GM19372 (cell line): ENCODE measurements at regions not wholly inside any gene's neighbourhood (a gene's known extent, or its start where the extent isn't known, plus 50 kb on each side); places are given as distances from the start of the nearest gene placed in this dataset.
"Not testable (repeated sequence)": the region's sequence is repeated elsewhere in the genome, so short reads cannot be mapped to it uniquely, and the experiment has no call there.

Experiments
- ATAC-seq: cut with Tn5 transposase; IDR thresholded peaks from one replicate; pipeline ENCODE4 v1.9.1; 2021; ENCODE audit warnings: mild to moderate bottlenecking, low read depth, moderate library complexity; ENCODE audit not compliant: unreplicated experiment

GRCh38 chr10:53025765-53026164 lies 253.2 kb upstream of the MBL2 start:
- not testable (repeated sequence) for ATAC-seq

DNA sequence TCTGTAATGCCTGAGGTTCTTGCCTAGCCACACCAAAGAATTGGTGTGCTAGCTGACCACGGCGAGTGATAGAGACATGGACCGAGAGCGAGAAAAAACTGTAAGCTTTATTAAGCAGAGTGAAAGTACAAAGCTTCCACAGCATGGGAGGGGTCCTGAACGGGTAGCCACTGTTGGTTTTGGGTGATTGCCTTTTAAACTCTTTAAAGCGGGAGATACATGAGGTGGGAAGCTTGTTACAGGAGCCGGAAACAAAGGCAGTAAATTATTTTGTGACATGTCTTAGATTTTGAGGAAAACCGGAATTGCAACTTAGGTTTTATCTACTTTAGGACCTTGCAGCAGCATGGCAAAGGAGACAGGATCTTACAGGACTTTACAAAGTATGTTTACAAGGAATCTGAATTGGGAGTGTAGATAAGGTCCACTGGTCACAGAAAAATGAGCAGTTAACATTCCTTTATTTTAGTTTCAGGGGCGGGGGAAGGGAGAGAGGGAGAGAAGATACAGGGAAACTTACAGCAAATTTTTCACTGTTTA lies 252.7 kb upstream of the MBL2 start:
- ATAC-seq = no peak

DNA sequence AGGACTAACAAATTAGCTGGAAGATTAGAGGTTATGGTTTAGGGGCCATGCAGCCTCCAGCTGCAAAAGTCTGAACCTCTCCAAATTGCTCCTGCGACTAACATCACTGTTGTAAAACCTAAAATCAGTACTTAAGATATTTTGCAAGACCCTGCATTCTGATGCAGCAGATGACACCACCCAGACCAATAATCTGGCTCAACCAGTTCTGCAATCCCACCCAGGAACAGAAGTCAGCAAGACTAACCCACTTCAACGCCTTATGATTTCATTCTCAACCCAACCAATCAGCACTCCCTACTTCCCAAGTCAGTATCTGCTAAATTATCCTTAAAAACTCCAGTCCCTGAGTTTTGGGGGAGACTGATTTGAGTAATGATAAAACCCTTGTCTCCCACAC lies 250.8 kb upstream of the MBL2 start:
- ATAC-seq = no peak

DNA sequence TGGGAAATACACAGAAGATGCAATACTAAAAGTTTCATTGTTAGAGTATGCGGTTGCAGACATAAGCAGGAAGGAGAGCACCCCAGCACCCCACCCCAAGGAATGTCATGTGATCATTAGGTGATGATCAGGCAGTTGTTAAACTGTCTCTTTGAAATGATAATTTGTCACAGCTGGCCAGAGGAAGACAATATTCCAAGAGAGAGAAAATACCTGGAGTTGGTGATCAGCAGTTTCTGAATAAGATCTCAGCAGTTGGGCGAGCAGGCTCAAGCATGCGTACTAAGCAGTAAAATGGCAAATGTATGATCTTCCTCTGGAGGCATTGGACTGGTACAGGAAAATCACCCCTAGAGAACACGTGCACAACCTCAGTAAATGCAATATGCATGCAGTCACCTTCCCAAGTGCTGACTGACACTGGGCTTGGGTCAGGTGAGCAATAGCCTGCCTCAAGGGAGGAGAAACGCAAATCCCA lies 250.1 kb upstream of the MBL2 start:
- no peak for ATAC-seq

GRCh38 chr10:53013201-53013810 lies 240.7 kb upstream of the MBL2 start:
- no peak for ATAC-seq

- ATAC-seq = no peak
Measured at GRCh38 chr10:53009961-53010907, 237.7 kb upstream of the MBL2 start.

DNA sequence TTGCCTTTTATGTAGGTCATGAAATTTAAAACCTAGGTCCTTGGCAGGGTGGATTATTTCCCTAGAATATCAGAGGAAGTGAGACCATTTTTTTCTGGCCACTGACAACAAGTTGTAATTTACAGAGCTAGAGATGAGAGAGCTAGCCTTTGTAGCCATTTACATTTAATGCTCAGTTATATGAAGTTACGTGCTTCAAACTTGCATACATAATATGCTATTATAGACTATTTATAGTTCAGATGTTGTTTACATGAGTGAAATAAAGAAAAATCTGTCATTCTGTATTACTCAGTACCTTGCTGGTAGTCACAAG lies 234.9 kb upstream of the MBL2 start:
- no peak for ATAC-seq

- ATAC-seq = no peak
Measured at GRCh38 chr10:53006663-53007526, 234.3 kb upstream of the MBL2 start.

DNA sequence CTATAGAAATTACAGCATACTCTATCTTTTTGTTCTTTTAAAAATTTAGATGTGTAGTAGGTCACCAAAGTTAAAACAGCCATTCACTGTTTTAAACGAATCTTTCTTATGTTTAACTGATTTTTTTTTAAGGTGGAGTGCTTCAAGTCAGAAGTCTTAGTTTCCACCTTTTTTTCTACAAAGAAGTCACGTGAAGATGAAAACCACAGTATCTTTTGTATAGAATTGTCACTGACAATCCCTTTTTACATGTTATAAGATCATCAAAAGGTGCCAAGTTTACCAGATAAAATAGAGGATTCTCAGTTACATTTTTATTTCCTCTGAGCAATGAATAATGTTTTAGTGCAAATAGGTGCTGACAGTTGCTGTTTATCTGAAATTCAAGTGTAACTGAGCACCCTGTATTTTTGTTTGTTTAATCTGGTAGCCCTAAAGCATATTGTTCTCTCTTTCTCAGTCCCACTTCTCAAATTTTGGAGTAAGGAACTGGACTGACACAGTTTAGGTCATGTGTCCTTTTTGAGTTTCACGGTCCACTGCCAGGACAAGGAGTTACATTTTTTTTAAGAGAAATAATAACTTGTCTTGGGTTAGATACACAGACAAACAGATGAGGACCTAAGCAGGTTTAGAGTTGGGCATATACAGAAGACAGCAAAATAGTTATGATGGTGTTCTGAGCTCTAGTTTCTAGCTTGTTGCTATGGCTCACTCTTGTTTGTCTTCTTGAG lies 233.2 kb upstream of the MBL2 start:
- no peak for ATAC-seq

GRCh38 chr10:53003094-53003493 lies 230.5 kb upstream of the MBL2 start:
- no peak for ATAC-seq

DNA sequence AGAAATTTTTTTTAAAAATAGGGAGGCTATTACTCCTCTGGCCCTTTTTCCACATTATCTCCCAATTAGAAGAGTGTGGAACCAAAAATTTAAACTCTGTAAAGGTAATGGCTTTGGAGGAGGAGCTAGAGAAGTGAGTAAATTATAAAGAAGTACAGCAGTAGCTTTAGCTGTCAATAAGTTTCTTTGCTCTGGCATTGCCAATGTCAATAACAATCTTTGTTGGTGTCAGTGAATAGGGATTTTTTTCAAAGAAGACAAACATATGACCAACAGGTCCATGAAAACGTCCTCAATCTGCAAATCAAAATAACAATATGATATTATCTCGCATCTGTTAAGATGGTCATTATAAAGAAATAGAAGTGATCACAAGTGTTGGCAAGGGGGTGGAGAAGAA lies 227.1 kb upstream of the MBL2 start:
- ATAC-seq = no peak

DNA sequence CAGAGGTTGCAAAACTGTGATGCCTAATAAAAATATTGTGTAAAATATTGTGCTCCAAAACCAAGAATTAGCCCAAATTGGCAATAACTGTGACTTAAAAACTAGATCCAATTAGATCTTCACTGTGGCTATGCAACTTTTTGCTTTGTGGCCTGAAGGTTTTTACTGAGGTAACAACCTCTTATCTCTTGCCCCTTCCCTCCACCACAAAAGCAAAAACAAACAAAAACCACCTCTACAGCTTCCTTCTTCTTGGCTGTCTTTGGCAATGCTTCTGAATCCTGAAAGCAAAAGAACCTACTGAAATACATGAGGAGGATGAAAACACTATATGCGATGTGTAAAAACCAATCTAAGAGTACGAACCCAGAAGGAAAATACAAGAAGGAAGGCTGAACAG lies 226.7 kb upstream of the MBL2 start:
- ATAC-seq = no peak

DNA sequence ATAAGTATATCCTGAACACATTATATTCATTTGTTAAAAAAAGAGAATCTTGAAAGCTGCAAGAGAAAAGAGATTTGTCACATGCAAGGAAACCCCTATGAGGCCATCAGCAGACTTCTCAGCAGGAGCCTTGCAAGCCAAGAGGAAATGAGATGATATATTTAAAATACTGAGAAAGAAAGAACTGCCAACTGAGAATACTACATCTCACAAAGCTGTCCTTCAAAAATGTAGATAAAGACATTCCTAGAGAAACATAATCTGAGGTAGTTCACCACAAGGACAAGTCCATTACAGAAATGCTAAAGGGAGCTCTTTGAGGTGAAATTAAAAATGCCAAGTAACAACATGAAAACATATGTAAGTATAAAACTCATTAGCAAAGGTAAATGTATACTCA lies 224.4 kb upstream of the MBL2 start:
- no peak for ATAC-seq

DNA sequence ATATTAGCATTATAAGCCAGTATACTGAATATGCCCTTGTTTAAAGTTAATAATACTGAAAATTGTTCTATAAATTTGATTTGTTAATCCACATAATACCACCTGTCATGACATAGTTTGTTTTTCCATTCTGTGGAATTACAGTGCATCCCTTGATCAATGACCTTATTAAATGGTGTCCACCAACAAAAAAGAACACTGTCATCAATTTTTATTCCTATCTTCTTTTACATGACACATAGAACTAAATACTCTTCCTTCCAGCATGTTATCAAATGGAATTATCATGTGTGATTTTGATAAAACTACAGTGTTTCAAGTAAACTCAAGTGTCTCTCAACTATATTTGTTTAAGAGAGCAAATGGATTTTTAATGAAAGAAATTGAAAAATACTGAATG lies 221.8 kb upstream of the MBL2 start:
- ATAC-seq = no peak

DNA sequence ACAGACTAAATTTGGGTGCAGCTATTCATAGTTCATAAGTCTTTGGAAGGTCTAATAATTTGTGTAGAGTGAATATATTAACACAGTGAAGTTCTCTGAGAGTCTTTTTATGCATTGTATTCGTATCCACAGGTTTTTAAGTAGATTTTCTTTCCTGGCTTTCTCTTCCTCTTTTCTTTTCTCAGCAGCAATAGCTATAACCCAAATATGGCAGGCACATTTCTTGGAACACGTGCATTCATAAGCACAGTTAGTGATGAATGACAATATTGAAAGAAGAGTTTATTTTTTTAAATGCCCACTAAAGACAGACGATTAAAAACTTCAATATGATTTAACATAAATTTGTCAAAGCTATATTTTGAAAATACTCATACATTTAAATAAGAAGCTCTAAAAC lies 220.5 kb upstream of the MBL2 start:
- ATAC-seq = no peak

GRCh38 chr10:52992567-52992966 lies 220.0 kb upstream of the MBL2 start:
- ATAC-seq = no peak

DNA sequence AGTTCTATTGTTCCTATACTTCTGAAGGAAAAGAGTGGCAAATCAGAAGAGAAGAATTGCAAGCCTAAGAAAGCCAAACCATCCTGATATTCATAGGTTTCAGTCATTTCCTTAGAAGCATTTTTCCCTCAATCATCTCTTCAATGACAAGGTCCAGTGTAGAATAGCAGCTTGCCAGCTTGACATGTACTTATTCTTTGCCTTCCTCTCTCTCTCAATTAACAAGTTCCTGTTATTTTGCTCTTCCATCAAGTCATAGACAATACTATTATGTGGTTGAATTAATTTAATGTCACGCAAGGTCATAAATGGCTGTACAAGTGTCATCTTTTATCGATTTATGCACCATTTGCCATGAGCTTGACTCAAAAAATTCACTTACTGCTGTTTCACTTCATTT lies 216.3 kb upstream of the MBL2 start:
- ATAC-seq = no peak

GRCh38 chr10:52986125-52986524 lies 213.5 kb upstream of the MBL2 start:
- ATAC-seq = no peak

GRCh38 chr10:52984169-52984568 lies 211.6 kb upstream of the MBL2 start:
- no peak for ATAC-seq

DNA sequence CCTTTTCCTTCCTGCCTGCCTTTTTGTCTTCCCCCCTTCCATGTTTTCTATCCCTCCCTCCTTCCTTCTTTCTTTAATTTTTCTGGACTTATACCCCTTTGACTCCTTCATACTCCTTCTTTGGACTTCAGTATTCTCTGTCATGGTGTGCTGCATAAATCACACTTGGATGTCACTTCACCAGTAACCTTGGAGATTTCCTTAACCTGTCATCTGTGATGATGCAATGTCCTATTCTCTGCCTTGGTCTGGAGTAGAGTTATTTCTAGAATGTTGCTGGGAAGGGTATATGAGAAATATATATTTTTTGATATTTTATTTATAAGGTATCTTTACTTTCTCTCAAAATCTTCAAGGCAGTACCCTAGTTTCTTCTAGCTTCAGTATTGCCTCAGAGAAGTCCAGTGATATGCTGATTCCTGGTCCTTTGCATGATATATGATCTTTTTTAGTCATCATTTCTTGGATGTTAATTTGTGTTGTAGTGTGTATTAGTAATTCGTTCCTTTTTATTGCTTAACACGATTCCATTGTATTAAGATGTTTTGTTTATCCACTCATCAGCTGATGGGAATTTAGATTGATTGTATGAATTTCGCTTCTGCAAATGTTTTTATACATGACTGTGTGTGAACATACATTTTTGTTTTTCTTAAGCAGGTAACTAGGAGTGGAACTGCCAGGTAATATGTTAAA lies 206.9 kb upstream of the MBL2 start:
- no peak for ATAC-seq
